Anterior cingulate cortex (tissue), 58 donors: ENCODE measurements at regions not wholly inside any gene's neighbourhood (a gene's known extent, or its start where the extent isn't known, plus 50 kb on each side); places are given as distances from the start of the nearest gene placed in this dataset.

Experiments used
- DNase-seq, 58 donors: peaks; one replicate each; lab custom pipeline; 2025; lab: John Stamatoyannopoulos, UW

- DNase-seq, result no peak
These were observed 118.6 kb upstream of the SYT1 start for GRCh38 chr12:78746001-78746400.

GRCh38 chr12:78753058-78753457, 111.5 kb upstream of the SYT1 start:
- no peak for DNase-seq

GRCh38 chr12:78756936-78757335, 107.6 kb upstream of the SYT1 start:
- no peak for DNase-seq

- no peak for DNase-seq
These were observed 105.2 kb upstream of the SYT1 start for GRCh38 chr12:78759367-78759766.

- DNase-seq, result no peak
These were observed 103.7 kb upstream of the SYT1 start for GRCh38 chr12:78760906-78761305.

GRCh38 chr12:78764913-78765312, 99.7 kb upstream of the SYT1 start:
- no peak for DNase-seq

GRCh38 chr12:78767264-78767981, 97.2 kb upstream of the SYT1 start:
- DNase-seq, result no peak

- no peak for DNase-seq
These were observed 86.2 kb upstream of the SYT1 start for GRCh38 chr12:78778339-78778738.

GRCh38 chr12:78787576-78787975, 77.0 kb upstream of the SYT1 start:
- DNase-seq, result no peak

GRCh38 chr12:78790148-78790547, 74.4 kb upstream of the SYT1 start:
- no peak for DNase-seq

GRCh38 chr12:78792052-78792698, 72.4 kb upstream of the SYT1 start:
- DNase-seq, result no peak

GRCh38 chr12:78793491-78793890, 71.1 kb upstream of the SYT1 start:
- DNase-seq, result no peak

GRCh38 chr12:78793982-78794381, 70.6 kb upstream of the SYT1 start:
- DNase-seq, result no peak

- DNase-seq, result no peak
These were observed 68.6 kb upstream of the SYT1 start for GRCh38 chr12:78795934-78796445.

GRCh38 chr12:78797196-78797931, 67.2 kb upstream of the SYT1 start:
- DNase-seq, result no peak

GRCh38 chr12:78799649-78800048, 64.9 kb upstream of the SYT1 start:
- DNase-seq, result peak in 12 of 58 donors; percentile 1 to 53 (median 9)

GRCh38 chr12:78802593-78802992, 62.0 kb upstream of the SYT1 start:
- DNase-seq, result no peak

- no peak for DNase-seq
These were observed 60.3 kb upstream of the SYT1 start for GRCh38 chr12:78804262-78804661.
